Stimulated activated CD8-positive, alpha-beta memory T cell treated with anti-CD3 and anti-CD28 coated beads, Interleukin-12 subunit alpha, Interleukin-12 subunit beta, amount 100 ng/mL, for 24 hours (primary cell): ENCODE measurements at regions not wholly inside any gene's neighbourhood (a gene's known extent, or its start where the extent isn't known, plus 50 kb on each side); places are given as distances from the start of the nearest gene placed in this dataset.
"Not testable (repeated sequence)": the region's sequence is repeated elsewhere in the genome, so short reads cannot be mapped to it uniquely, and the experiment has no call there.

Source experiments
- DNase-seq: peaks from one replicate; pipeline ENCODE4 v3.0.0-alpha.2; 2020; ENCODE audit errors: extremely low read depth

- no peak for DNase-seq
These were observed 1253.8 kb upstream of the TMEM132C start for GRCh38 chr12:127013197-127013596.

DNA sequence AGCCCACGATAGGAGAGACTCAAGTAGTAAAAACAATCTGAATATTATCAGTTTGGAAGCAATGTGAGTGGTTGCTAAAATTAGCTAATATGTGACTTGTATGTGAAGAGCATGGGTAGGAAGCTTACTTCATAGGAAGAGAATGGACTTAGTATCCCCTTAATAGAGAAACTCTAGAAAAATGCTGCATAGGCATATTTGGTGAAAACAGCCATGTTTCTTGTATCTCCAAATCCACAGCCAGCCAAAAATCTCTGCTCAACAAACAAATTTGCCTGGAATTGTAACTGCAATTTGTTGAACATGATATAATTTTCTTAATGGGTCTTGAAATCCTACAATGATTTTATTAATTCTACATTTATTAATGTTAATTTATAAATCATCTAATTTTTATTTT is 1252.9 kb upstream of the TMEM132C start:
- DNase-seq = no peak

DNA sequence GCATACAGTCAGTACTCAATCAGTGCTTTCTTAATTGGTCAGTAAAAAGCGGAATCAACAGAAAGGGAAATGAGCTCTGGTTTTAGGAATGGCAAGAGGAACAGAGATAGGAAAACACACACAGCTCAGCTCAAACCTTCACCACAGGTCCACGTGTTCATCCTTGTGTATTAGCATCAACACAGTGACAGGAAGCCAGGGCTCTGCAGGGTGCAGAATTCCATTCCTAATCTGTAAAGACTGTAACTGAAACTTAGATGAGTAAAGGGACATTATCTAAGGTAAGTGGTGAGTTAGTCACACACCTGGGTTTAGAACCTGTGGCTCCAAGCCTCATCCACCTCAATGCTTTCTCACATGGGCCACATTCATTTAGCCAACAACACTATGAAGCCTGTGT is 1242.2 kb upstream of the TMEM132C start:
- no peak for DNase-seq

GRCh38 chr12:127025545-127025944 is 1241.4 kb upstream of the TMEM132C start:
- no peak for DNase-seq

DNA sequence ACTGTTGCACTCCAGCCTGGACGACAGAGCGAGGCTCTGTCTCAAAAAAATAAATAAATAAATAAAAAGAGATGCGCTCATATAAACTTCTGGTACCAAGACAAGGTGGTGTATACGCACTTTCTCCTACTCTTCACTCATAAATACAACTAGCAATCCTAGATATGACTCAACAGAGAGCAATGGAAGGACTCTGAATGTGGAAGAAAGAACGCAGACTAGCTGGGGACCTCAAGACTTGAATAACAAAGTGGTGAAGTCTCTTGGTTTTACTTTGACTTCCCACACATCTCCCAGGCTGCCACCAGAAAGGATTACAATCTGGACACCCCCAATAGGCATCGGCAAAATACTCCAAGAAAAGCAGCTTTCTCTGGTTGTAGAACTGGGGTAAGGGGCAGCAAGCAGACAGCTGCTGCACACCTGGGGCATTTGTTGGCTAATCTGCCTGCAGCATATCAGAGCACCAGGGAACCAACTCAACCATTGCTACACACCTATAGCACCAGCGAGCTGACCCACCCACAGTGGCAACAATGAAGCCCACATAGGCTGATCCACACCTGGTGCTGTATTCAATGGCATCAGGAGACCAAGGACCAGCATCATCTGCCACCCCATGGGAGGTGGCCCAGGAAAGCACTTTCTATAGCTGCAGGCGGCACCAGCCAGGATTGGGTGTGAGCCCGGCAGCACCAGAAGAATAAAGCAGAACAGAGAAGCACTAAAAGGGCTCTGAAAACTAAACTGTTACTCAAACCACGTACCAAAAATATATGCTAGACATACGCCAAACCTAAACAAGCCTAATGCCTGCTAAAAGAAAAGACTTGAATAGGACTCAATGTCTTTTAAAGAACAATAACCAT is 1231.7 kb upstream of the TMEM132C start:
- DNase-seq = no peak

DNA sequence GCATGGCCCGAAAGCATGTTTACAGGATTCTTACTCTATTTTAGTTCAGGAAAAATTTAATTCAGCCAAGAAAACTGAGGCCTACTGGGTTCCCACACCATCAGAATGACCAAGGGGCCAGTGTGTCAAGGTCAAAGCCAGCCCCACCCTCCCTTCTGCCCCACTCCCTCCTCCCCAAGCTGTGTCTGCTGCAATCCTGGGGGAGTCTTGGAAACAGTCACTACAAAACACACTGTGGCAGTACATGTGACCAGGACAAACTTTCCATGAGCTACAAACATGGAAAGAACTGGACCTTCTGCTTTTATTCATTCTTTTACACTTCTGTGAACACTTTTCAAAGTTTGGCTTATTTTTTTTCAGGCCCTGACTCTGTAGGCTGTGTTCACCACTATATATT is 1228.8 kb upstream of the TMEM132C start:
- no peak for DNase-seq

GRCh38 chr12:127038761-127039160 is 1228.2 kb upstream of the TMEM132C start:
- DNase-seq = no peak

- DNase-seq = no peak
These were observed 1224.9 kb upstream of the TMEM132C start for GRCh38 chr12:127041985-127042625.

DNA sequence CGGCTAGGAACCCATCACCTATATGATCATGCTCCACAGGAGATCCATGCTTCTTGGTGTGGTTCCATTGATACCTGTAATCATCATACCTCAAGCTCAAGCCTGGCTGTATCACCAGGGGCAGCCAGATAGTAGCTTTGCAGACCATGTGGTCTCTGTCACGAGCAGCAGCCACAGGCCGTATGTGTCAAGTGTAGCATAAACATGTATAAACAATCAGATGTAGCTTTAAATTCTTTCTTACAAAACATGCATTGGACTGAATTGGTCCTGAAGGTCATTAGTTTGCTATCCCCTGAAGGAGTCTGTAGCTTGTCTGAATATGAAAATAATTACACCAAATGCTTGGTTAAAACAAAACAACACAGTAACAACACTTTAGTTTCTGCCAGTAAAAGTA is 1223.2 kb upstream of the TMEM132C start:
- no peak for DNase-seq

DNA sequence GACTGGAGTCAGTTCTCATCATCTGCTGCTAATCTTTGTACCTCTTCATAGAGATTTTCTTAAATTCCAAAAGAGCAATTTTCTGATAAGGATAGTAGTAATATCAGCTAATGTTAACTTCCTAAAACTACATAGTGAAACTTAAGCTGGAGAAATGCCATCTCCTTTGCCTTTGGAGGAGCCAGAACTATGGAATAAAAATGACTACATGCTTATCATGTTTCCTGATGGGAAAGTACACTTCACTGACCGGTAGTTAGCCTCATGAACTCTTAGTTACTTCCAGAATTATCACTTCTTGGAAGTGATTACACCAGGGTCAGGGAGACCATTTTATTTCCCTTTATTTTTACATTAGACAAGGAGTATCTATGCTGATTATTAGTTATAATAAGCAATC is 1222.1 kb upstream of the TMEM132C start:
- no peak for DNase-seq

DNA sequence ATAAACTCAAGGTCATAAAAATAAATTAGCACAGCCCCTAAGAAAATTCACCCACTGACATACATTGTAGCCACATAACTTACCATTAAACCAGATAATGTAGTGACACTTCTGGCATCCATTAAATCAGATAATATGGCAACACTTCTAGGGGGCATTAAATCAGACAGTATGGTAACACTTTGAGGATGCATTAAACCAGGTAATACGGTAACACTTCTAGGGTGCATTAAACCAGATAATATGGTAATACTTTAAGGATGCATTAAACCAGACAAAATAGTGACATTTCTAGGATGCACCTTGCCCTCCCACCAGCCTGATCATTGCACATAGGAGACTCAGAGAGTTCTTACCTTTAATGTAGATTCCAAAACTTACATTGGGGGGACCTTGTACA is 1220.5 kb upstream of the TMEM132C start:
- DNase-seq = no peak

- DNase-seq = no peak
These were observed 1218.9 kb upstream of the TMEM132C start for GRCh38 chr12:127048057-127048456.

DNA sequence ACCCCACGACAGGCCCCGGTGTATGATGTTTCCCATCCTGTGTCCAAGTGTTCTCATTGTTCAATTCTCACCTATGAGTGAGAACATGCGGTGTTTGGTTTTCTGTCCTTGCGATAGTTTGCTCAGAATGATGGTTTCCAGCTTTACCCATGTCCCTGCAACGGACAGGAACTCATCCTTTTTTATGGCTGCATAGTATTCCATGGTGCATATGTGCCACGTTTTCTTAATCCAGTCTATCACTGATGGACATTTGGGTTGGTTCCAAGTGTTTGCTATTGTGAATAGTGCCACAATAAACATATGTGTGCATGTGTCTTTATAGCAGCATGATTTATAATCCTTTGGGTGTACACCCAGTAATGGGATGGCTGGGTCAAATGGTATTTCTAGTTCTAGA is 1218.4 kb upstream of the TMEM132C start:
- DNase-seq = not testable (repeated sequence)

DNA sequence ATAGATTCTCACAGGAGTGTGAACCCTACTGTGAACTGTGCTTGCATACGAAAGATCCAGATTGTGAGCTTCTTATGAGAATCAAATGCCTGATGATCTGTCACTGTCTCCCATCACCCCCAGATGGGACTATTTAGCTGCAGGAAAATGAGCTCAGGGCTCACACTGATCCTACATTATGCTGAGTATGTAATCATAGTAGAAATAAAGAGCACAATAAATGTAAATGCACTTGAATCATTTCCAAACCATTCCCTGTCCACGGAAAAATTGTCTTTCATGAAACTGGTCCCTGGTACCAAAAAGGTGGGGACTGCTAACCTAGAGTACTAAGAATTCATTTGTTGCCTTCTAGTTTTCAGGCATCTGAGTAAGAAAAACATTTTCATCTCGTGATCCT is 1215.8 kb upstream of the TMEM132C start:
- no peak for DNase-seq

- no peak for DNase-seq
These were observed 1214.3 kb upstream of the TMEM132C start for GRCh38 chr12:127052511-127053232.

- DNase-seq = no peak
These were observed 1212.4 kb upstream of the TMEM132C start for GRCh38 chr12:127054531-127054930.

- no peak for DNase-seq
These were observed 1206.6 kb upstream of the TMEM132C start for GRCh38 chr12:127060310-127060847.

GRCh38 chr12:127060933-127061332 is 1206.0 kb upstream of the TMEM132C start:
- DNase-seq = no peak

- no peak for DNase-seq
These were observed 1203.5 kb upstream of the TMEM132C start for GRCh38 chr12:127063339-127064072.

DNA sequence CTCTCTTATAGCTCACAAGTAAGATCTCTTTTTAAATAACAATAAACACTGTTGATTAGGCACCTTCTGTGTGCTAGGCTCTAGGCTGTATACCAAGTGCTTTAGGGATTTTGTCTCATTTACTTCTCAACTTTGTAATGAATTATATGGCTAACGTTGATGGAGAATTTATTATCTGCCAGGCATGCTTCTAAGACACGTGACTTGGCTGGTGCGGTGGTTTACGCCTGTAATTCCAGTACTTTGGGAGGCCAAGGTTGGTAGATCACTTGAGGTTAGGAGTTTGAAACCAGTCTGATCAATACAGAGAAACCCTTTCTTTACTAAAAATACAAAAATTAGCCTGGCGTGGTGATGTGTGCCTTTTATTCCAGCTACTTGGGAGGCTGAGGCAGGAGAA is 1202.8 kb upstream of the TMEM132C start:
- DNase-seq = no peak

DNA sequence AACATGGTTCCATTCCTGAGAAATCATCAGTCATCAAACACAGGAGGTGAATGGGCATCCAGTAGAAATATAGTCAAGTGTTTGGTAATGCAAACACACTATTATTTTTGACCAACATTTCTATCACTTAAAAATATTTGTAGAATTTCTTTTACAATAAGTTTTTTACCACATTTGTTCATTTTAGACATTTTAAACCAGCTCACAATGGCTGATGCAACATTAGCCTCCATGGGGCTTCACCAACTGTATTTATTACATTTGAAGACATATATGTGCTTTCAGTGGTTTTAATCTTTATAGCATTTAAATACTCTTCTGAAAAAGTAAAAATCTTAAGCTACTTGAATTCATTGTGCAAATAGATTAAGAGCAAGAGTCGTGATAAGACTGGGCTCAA is 1201.4 kb upstream of the TMEM132C start:
- DNase-seq = no peak
